GM12875 (cell line): ENCODE measurements at regions not wholly inside any gene's neighbourhood (a gene's known extent, or its start where the extent isn't known, plus 50 kb on each side); places are given as distances from the start of the nearest gene placed in this dataset.

Source experiments
- H3K4me3 ChIP-seq: one replicate; pipeline ENCODE4 v1.5.1; 2011; ENCODE audit warnings: low read depth, low read length, control low read depth
- CTCF ChIP-seq: IDR thresholded peaks from 2 replicates; pipeline ENCODE4 v1.5.1; 2011; ENCODE audit warnings: low read depth, mild to moderate bottlenecking, control low read depth, inconsistent platforms, low read length, moderate library complexity, borderline replicate concordance; ENCODE audit not compliant: insufficient read depth

- TF ChIP-seq CTCF = no peak
- no peak overlapping the region for H3K4me3 ChIP-seq
These were observed 249.7 kb upstream of the SYNCRIP start for GRCh38 chr6:85892346-85892745.

DNA sequence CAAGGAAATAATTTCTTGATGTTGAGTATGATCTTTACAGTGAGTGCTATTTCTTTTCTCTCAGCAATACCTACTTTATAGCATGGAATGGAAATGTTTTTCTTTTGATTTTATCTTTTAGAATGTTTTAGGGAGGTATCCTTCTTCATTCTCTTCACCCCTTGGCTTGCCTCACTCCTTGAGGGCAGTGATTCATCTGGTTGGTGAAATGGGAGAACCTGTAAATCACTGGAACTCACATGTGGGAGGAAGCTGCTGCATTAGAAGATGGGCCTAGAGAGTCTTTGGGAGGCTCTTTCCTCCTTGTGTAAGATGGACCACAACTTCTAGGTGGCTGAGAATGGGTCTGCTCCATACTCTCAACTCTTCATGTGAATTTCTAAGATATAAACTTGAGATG lies 244.8 kb upstream of the SYNCRIP start:
- no peak for TF ChIP-seq CTCF

GRCh38 chr6:85868685-85869084 lies 226.0 kb upstream of the SYNCRIP start:
- TF ChIP-seq CTCF = no peak
- H3K4me3 ChIP-seq = no peak overlapping the region

More for the DNA sequence above, 244.8 kb upstream of the SYNCRIP start:
- no peak overlapping the region for H3K4me3 ChIP-seq

DNA sequence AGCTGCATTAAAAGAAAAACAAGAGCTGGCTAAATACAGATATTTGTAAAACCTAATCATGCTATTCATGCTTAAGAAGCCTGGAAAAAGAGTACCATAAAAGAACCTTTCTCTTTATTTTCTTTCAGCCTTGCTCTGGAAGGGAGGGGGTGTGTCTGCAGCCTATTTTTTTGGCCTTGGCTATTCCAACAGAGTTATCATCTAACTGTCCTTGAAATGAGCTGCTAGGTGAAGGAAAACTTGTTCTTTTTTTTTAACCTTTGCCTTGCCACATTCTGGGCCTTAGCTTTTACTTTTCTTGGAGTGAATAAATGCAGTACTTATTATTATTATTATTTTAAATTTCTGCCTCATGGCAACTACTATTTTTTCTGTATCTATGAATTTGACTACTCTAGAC lies 224.9 kb upstream of the SYNCRIP start:
- no peak for TF ChIP-seq CTCF
- H3K4me3 ChIP-seq = no peak overlapping the region

DNA sequence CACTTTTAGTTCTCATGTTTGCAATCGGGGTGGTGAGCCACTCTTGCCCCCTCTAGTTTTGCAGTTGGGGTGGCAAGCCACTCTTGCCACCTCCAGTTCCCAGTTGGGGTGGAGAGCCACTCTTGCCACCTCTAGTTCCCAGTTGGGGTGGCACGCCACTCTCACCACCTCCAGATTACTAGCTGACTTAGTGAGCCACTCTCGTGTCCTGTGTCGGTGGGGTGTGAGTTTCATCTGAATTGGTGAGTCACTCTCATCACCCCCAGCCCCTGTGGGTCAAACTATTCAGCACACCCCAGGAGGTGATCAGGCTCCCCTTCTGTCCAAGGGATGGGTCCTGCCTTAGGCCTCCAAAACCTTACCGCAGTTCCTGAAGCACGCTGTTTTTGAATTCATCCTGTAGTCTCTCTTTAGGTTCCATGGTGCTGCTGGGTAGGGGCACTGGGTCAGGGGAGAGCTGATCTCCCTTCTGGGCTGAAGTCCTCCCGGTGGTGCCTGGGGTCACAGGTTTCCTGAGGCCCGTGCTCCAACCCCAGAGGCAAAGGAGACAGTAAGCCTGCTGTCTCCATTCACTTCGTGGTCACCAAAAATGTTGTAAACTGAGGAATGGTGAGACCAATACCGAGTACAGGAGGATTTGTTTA lies 224.2 kb upstream of the SYNCRIP start:
- TF ChIP-seq CTCF = no peak
- H3K4me3 ChIP-seq = no peak overlapping the region

DNA sequence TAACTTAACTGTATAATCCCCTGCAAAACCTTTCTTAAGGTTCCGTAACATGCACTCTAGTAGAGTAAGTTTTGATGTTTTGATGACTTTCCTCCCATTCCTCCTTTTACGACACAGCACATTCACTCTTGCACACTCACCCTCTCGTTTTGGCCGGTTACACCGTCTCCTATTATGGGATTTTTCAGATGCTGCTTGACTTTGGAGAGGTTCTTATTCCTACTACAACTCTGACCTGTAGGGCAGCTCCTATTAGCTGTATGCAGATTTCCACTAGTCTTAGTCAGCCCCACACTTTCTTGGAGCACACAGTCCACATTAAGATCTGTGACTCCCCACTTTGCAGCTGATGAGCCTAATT lies 223.7 kb upstream of the SYNCRIP start:
- no peak overlapping the region for H3K4me3 ChIP-seq
- TF ChIP-seq CTCF = no peak

DNA sequence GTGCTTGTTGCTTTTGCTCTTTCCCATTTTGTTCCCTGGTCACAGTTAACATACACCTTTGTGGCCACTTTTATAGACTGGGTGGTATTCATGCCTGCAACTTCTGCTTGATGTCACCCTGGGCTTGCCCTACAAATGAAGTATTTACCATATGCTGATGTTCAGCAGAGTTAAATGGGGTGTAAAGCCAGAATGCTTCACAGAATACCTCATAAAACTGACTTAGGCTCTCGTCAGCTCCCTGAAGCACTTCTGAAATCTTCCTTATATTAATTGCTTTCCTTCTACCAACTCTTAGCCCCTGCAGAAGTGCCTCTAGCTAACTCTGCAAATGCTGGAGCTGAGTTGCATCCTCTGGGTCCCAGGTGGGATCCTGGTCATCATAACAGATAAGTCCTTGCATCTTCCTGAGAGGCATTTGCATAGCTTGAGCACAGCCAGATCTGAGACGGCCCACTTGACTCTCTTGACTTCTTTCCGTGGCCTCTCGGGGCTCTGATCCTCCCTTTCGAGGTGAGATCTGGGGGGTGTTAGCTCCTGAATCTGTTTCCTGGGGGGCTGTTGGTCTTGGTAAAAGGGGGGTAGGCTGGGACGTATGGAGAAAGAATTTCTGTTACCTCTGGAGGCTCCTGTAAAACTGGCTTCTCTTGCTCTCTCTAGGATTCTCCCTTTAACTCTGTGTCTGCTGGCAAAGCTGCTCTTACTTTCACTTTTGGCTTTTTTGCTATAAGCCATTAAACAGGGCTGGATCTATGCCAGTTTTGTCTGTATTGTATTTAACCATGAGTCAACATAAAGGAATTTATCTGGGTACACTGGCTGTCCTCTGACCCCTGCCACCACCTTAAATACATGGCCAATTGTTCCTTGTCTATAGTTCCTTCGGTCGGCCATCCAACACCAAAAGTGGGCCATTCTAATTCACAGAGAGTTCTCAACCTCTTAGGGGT lies 223.0 kb upstream of the SYNCRIP start:
- no peak overlapping the region for H3K4me3 ChIP-seq
- no peak for TF ChIP-seq CTCF
